Stomach (tissue), 8 donors: ENCODE measurements at regions not wholly inside any gene's neighbourhood (a gene's known extent, or its start where the extent isn't known, plus 50 kb on each side); places are given as distances from the start of the nearest gene placed in this dataset.

Experiments used
- DNase-seq, 2 donors: peaks; one replicate each; pipeline versions ENCODE4 v3.0.0 to v3.0.0-alpha.2; 2013 to 2019
- H3K27ac ChIP-seq, 5 donors: fragments of 200-600 bp in 4 of 5; sonication (generic) in 4 of 5; one replicate each; pipeline ENCODE4 v1.5.1; 2013 to 2019; ENCODE audit warnings: mild to moderate bottlenecking in 1 of 5, moderate library complexity in 1 of 5
- H3K27me3 ChIP-seq, 3 donors: fragments of 200-600 bp; sonication (generic); one replicate each; pipeline ENCODE4 v1.5.1; 2017 to 2019; ENCODE audit warnings: mixed run types in 1 of 3
- H3K36me3 ChIP-seq, 4 donors: fragments of 200-600 bp; sonication (generic); 1 replicate in 3 of 4; 2 replicates in 1 of 4; pipeline ENCODE4 v1.5.1; 2016 to 2019
- H3K4me1 ChIP-seq, 4 donors: fragments of 200-600 bp; sonication (generic); one replicate each; pipeline ENCODE4 v1.5.1; 2016 to 2019
- H3K4me3 ChIP-seq, 4 donors: fragments of 200-600 bp; sonication (generic) in 3 of 4; one replicate each; pipeline ENCODE4 v1.5.1; 2016 to 2019; ENCODE audit warnings: mild to moderate bottlenecking in 1 of 4
- H3K9me3 ChIP-seq, 4 donors: fragments of 200-600 bp; sonication (generic); one replicate each; pipeline ENCODE4 v1.5.1; 2016 to 2019
- CTCF ChIP-seq, 7 experiments: fragments of 450-650 bp in 4 of 7; fragments of 200-600 bp in 3 of 7; sonication (generic) in 3 of 7; IDR thresholded peaks; one replicate each; pipeline ENCODE4 v1.5.1; 2016 to 2019; ENCODE audit warnings: antibody characterized with exemption in 7 of 7, control low read depth in 2 of 7, mild to moderate bottlenecking in 1 of 7
- EP300 ChIP-seq: sonication (generic); formaldehyde crosslinking; IDR thresholded peaks from one replicate; pipeline ENCODE4 v1.6.1; 2017; ENCODE audit warnings: antibody characterized with exemption
- POLR2A ChIP-seq, 4 donors: fragments of 450-650 bp; IDR thresholded peaks; one replicate each; pipeline ENCODE4 v1.6.1; 2016; ENCODE audit warnings: antibody characterized with exemption in 4 of 4, control low read depth in 2 of 4, mild to moderate bottlenecking in 1 of 4, moderate library complexity in 1 of 4
- POLR2AphosphoS5 ChIP-seq, 3 donors: sonication (generic); formaldehyde crosslinking; IDR thresholded peaks; one replicate each; pipeline ENCODE4 v1.6.1; 2016; ENCODE audit warnings: antibody characterized with exemption in 3 of 3
- WGBS, 5 donors: extraction: QIAGEN DNeasy Blood & Tissue Kit in 3 of 5; methylation state at CpG; one replicate each; pipeline versions ENCODE4 v1.1.5 to v1.1.7; 2013 to 2018; 5-methylcytosine and 5-hydroxymethylcytosine counted together
- intact Hi-C: fragments of 100-400 bp; cut with DNase I; formaldehyde crosslinking; loops from one replicate; pipeline ENCODE4 v1.15.1; 2023; ENCODE audit warnings: low total_unique reads
- donor health status: healthy with polysubstance abuse.
- donor health status: Bipolar disorder and iron deficiency.
- donor health status: healthy.

- no peak overlapping the region for H3K27ac ChIP-seq
- H3K36me3 ChIP-seq: no peaks in the 10 kb centered on the region
- intact Hi-C loops: no loop called here
- H3K27me3 ChIP-seq: no peaks in the 10 kb centered on the region
- no peak for TF ChIP-seq EP300
- H3K9me3 ChIP-seq: no peaks in the 10 kb centered on the region
- no peaks in the 10 kb centered on the region for H3K4me1 ChIP-seq
- no peak overlapping the region for H3K4me3 ChIP-seq
- no peak for DNase-seq
These were observed 77.4 kb downstream of the DIRAS3 start for GRCh38 chr1:67973051-67973450.

- WGBS, 5 donors: 75 to 84% (median 80%) methylated on average over 2 of the region's 2 CpGs
- DNase-seq: no peak
- Histone ChIP-seq H3K36me3 (no peaks in the 10 kb centered on the region), H3K27me3 (no peaks in the 10 kb centered on the region), H3K9me3 (no peaks in the 10 kb centered on the region), H3K4me1 (no peaks in the 10 kb centered on the region), H3K27ac (no peak overlapping the region), H3K4me3 (no peak overlapping the region)
- TF ChIP-seq CTCF (IDR thresholded peaks at IDR 0.05) (no peak), POLR2A (IDR thresholded peaks at IDR 0.05) (no peak), EP300 (no peak), POLR2AphosphoS5 (IDR thresholded peaks at IDR 0.05) (no peak)
- intact Hi-C loops: no loop called here
These were observed 80.3 kb downstream of the DIRAS3 start for GRCh38 chr1:67970088-67970487.

- peaks cover 0 to 5% (median 0%) of the 10 kb centered on the region in 4 donors for H3K9me3 ChIP-seq
- no peak for DNase-seq
- intact Hi-C loops: no loop called here
- TF ChIP-seq CTCF (IDR thresholded peaks at IDR 0.05) (no peak), POLR2AphosphoS5 (IDR thresholded peaks at IDR 0.05) (no peak), POLR2A (IDR thresholded peaks at IDR 0.05) (no peak), EP300 (no peak)
- WGBS, 5 donors: 89 to 98% (median 91%) methylated on average over 2 of the region's 2 CpGs
- H3K4me3 ChIP-seq: no peak overlapping the region
- no peaks in the 10 kb centered on the region for H3K27me3 ChIP-seq
- no peaks in the 10 kb centered on the region for H3K36me3 ChIP-seq
- H3K27ac ChIP-seq: no peak overlapping the region
- no peaks in the 10 kb centered on the region for H3K4me1 ChIP-seq
These were observed 81.0 kb downstream of the DIRAS3 start for GRCh38 chr1:67969446-67969845.

- H3K9me3 ChIP-seq: peaks cover 0 to 30% (median 19%) of the 10 kb centered on the region in 4 donors
- DNase-seq: no peak
- no peak overlapping the region for H3K27ac ChIP-seq
- intact Hi-C loops: no loop called here
- no peaks in the 10 kb centered on the region for H3K27me3 ChIP-seq
- no peak overlapping the region for H3K4me3 ChIP-seq
- H3K4me1 ChIP-seq: no peaks in the 10 kb centered on the region
- TF ChIP-seq CTCF (IDR thresholded peaks at IDR 0.05): no peak
- no peak for TF ChIP-seq EP300
- TF ChIP-seq POLR2AphosphoS5 (IDR thresholded peaks at IDR 0.05): no peak
- no peak for TF ChIP-seq POLR2A (IDR thresholded peaks at IDR 0.05)
- H3K36me3 ChIP-seq: no peaks in the 10 kb centered on the region
These were observed 83.8 kb downstream of the DIRAS3 start for GRCh38 chr1:67966666-67967009.

- peaks cover 0 to 30% (median 19%) of the 10 kb centered on the region in 4 donors for H3K9me3 ChIP-seq
- DNase-seq: no peak
- intact Hi-C loops: no loop called here
- WGBS, 5 donors: 87 to 98% (median 94%) methylated on average over 2 of the region's 2 CpGs
- H3K36me3 ChIP-seq: no peaks in the 10 kb centered on the region
- no peaks in the 10 kb centered on the region for H3K4me1 ChIP-seq
- H3K27ac ChIP-seq: no peak overlapping the region
- TF ChIP-seq EP300 (no peak), CTCF (IDR thresholded peaks at IDR 0.05) (no peak), POLR2AphosphoS5 (IDR thresholded peaks at IDR 0.05) (no peak), POLR2A (IDR thresholded peaks at IDR 0.05) (no peak)
- H3K4me3 ChIP-seq: no peak overlapping the region
- H3K27me3 ChIP-seq: no peaks in the 10 kb centered on the region
These were observed 84.3 kb downstream of the DIRAS3 start for GRCh38 chr1:67965995-67966665.
